HCT116 (cell line): ENCODE measurements at regions not wholly inside any gene's neighbourhood (a gene's known extent, or its start where the extent isn't known, plus 50 kb on each side); places are given as distances from the start of the nearest gene placed in this dataset.

Source experiments
- ATAC-seq: fragments of 200-7000 bp; cut with Tn5 transposase; 2 replicates; pipeline ENCODE4 v1.9.1; 2020; ENCODE audit warnings: mild to moderate bottlenecking, moderate library complexity
- BruUV-seq: library from RNA; stranded (reverse); fragments of 400-500 nt; replicated peaks from 2 replicates; lab custom pipeline; 2021; lab: Mats Ljungman, UMichigan
- CTCF ChIA-PET: fragments of 300-600 bp; sonication (Branson Sonifier 250); formaldehyde crosslinking; loops from one replicate; lab custom pipeline; 2021; ENCODE audit warnings: antibody characterized with exemption; lab: Charles Lee
- POLR2A ChIA-PET: fragments of 300-600, 350-600 bp; sonication (Branson Sonifier 250); formaldehyde crosslinking; loops from one replicate; lab custom pipeline; 2021; ENCODE audit warnings: antibody characterized with exemption; lab: Charles Lee
- RAD21 ChIA-PET, 2 experiments: fragments of 300-600 bp; sonication (Branson Sonifier 250); formaldehyde crosslinking; loops; one replicate each; lab custom pipeline; 2023; ENCODE audit warnings: low total read pairs in 2 of 2; ENCODE audit not compliant: uncharacterized antibody in 2 of 2, unreplicated experiment in 2 of 2, low non-redundant PET in 1 of 2; lab: Charles Lee
- DNase-seq: peaks from one replicate; pipeline ENCODE4 v3.0.0-alpha.2; 2010; ENCODE audit warnings: low read depth, low spot score
- H2AFZ ChIP-seq: fragments of 200-600 bp; shearing (Covaris generic), sonication (generic); 2 replicates; pipeline ENCODE4 v1.6.1; 2017; ENCODE audit warnings: low read depth, mixed run types, mixed read lengths, antibody characterized with exemption, low read length; ENCODE audit not compliant: poor library complexity, severe bottlenecking
- H3K27ac ChIP-seq: 2 replicates; pipeline ENCODE4 v1.5.1; 2012; ENCODE audit warnings: low read depth, low read length
- H3K27me3 ChIP-seq: fragments of 200-600 bp; sonication (generic); 2 replicates; pipeline ENCODE4 v1.6.1; 2016; ENCODE audit warnings: mixed run types, low read length, mixed read lengths; ENCODE audit not compliant: insufficient read depth
- H3K36me3 ChIP-seq, 2 experiments: fragments of 200-500 bp in 1 of 2; fragments of 200-600 bp in 1 of 2; sonication (Bioruptor generic) in 1 of 2; sonication (generic) in 1 of 2; 2 replicates each; pipeline versions ENCODE4 v1.5.1 to v1.6.1; 2014 to 2016; ENCODE audit warnings: low read length in 2 of 2, inconsistent platforms in 1 of 2, mixed read lengths in 1 of 2, mixed run types in 1 of 2; ENCODE audit not compliant: insufficient read depth in 2 of 2, control insufficient read depth in 1 of 2
- H3K4me1 ChIP-seq, 2 experiments: fragments of 200-600 bp in 1 of 2; sonication (generic) in 1 of 2; 2 replicates each; pipeline versions ENCODE4 v1.5.1 to v1.6.1; 2012 to 2017; ENCODE audit warnings: low read length in 2 of 2, inconsistent platforms in 1 of 2, mild to moderate bottlenecking in 1 of 2, mixed read lengths in 1 of 2, mixed run types in 1 of 2, moderate library complexity in 1 of 2; ENCODE audit not compliant: insufficient read depth in 2 of 2, control insufficient read depth in 1 of 2
- H3K4me2 ChIP-seq: fragments of 200-600 bp; sonication (generic); 2 replicates; pipeline ENCODE4 v1.6.1; 2017; ENCODE audit warnings: mixed run types, low read length, mixed read lengths
- H3K4me3 ChIP-seq, 2 experiments: fragments of 200-600 bp in 1 of 2; sonication (generic) in 1 of 2; replicated peaks in 1 of 2; 2 replicates each; pipeline ENCODE4 v1.5.1; 2011 to 2016; ENCODE audit warnings: low read length in 2 of 2, control low read depth in 1 of 2, low read depth in 1 of 2, mild to moderate bottlenecking in 1 of 2, mixed read lengths in 1 of 2, mixed run types in 1 of 2
- H3K79me2 ChIP-seq: fragments of 200-600 bp; sonication (generic); 2 replicates; pipeline ENCODE4 v1.6.1; 2017; ENCODE audit warnings: mild to moderate bottlenecking, mixed run types, low read length, moderate library complexity, mixed read lengths; ENCODE audit not compliant: insufficient read depth
- H3K9ac ChIP-seq: fragments of 200-600 bp; sonication (generic); 2 replicates; pipeline ENCODE4 v1.6.1; 2016; ENCODE audit warnings: low read length, mixed read lengths
- H3K9me2 ChIP-seq: fragments of 200-600 bp; sonication (generic), shearing (Covaris generic); 2 replicates; pipeline ENCODE4 v1.6.1; 2017; ENCODE audit warnings: mixed run types, mild to moderate bottlenecking, moderate library complexity; ENCODE audit not compliant: insufficient read depth
- H3K9me3 ChIP-seq, 2 experiments: fragments of 200-500 bp in 1 of 2; fragments of 200-600 bp in 1 of 2; sonication (Bioruptor generic) in 1 of 2; sonication (generic) in 1 of 2; 2 replicates each; pipeline ENCODE4 v1.6.1; 2014 to 2017; ENCODE audit warnings: low read length in 2 of 2, mixed read lengths in 2 of 2, inconsistent platforms in 1 of 2, low read depth in 1 of 2, mild to moderate bottlenecking in 1 of 2, mixed run types in 1 of 2, moderate library complexity in 1 of 2; ENCODE audit not compliant: control insufficient read depth in 1 of 2, insufficient read depth in 1 of 2
- H4K20me1 ChIP-seq: fragments of 200-600 bp; sonication (generic), shearing (Covaris generic); 2 replicates; pipeline ENCODE4 v1.6.1; 2017; ENCODE audit warnings: mixed run types, mild to moderate bottlenecking, moderate library complexity; ENCODE audit not compliant: insufficient read depth
- ELF1 ChIP-seq: IDR thresholded peaks from 2 replicates; pipeline ENCODE4 v1.6.1; 2012; ENCODE audit warnings: low read depth, borderline replicate concordance
- EZH2phosphoT487 ChIP-seq: fragments of 200-600 bp; IDR thresholded peaks from 2 replicates; pipeline ENCODE4 v1.6.1; 2018; ENCODE audit warnings: antibody characterized with exemption, borderline replicate concordance
- SP1 ChIP-seq: IDR thresholded peaks from 2 replicates; pipeline ENCODE4 v1.6.1; 2012; ENCODE audit warnings: low read depth
- SRF ChIP-seq: IDR thresholded peaks from 2 replicates; pipeline ENCODE4 v1.6.1; 2012; ENCODE audit warnings: low read depth
- TCF7L2 ChIP-seq: IDR thresholded peaks from 2 replicates; pipeline ENCODE4 v1.7.0; 2011; ENCODE audit warnings: borderline replicate concordance, inconsistent platforms; ENCODE audit not compliant: insufficient read depth, insufficient read length; ENCODE audit errors: extremely low read depth
- ZFX ChIP-seq: fragments of 450-650 bp; IDR thresholded peaks from 2 replicates; pipeline ENCODE4 v1.6.1; 2017
- intact Hi-C: fragments of 100-400 bp; cut with micrococcal nuclease; formaldehyde crosslinking; loops from 2 replicates; pipeline ENCODE4 v1.10.0; 2022
- TF ChIP-seq, protein P1 (sequence below): IDR thresholded peaks from 2 replicates; pipeline ENCODE4 v1.6.1; 2011; ENCODE audit warnings: mild to moderate bottlenecking, low read length, moderate library complexity; ENCODE audit not compliant: insufficient replicate concordance; ENCODE audit errors: extremely low read depth

DNA sequence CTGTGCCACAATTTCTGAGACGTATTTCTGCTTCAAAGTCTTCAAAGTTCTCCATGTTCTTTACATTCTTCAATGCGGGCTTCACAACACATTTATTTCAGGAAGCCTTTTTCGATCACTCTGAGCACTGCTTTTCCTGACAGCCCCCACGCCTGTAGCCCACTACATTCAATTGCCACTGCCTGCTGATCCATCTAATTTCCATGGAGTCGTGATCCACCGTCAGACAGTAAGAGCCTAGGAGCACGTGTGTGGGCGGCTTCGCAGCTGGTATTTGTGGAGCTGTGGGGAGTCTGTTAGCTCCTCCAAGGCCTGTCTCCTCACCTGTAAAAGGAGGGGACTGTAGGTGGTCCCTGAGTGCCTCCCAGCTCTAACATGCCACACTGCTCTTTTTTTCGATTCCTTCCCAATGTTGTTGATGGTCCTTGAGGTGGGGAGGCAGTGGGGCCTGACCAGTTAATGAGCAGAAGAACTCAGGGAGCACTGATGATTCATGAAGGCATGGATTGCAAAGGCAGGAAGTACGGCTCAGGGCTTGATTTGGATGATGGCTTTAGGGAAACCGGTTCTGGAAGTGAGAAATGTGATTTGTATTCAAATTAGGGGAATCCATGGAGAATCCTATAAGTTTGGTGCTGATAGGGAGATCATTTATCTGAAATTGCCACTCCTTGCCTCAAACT lies 401.1 kb upstream of the PODXL start:
- no peaks in the 10 kb centered on the region for H3K4me1 ChIP-seq
- RAD21 ChIA-PET, result no interaction called here
- H3K4me2 ChIP-seq, result no peak overlapping the region
- H3K27me3 ChIP-seq, result peaks cover 38% of the 10 kb centered on the region; the same call in 1 of the 2 replicates
- DNase-seq (no peak), ATAC-seq (no peak)
- H3K27ac ChIP-seq, result no peak overlapping the region
- POLR2A ChIA-PET, result no interaction called here
- TF ChIP-seq EZH2phosphoT487 (no peak), ELF1 (no peak)
- no peaks in the 10 kb centered on the region for H3K36me3 ChIP-seq
- intact Hi-C loops, result no loop called here
- H2AFZ ChIP-seq, result no peak overlapping the region
- H3K79me2 ChIP-seq, result no peaks in the 10 kb centered on the region
- H3K9me2 ChIP-seq, result no peaks in the 10 kb centered on the region
- CTCF ChIA-PET, result no interaction called here
- no peak overlapping the region for H3K9ac ChIP-seq
- no TSS peak for BruUV-seq
- H3K9me3 ChIP-seq, result no peaks in the 10 kb centered on the region
- no peaks in the 10 kb centered on the region for H4K20me1 ChIP-seq
- H3K4me3 ChIP-seq, result no peak overlapping the region

DNA sequence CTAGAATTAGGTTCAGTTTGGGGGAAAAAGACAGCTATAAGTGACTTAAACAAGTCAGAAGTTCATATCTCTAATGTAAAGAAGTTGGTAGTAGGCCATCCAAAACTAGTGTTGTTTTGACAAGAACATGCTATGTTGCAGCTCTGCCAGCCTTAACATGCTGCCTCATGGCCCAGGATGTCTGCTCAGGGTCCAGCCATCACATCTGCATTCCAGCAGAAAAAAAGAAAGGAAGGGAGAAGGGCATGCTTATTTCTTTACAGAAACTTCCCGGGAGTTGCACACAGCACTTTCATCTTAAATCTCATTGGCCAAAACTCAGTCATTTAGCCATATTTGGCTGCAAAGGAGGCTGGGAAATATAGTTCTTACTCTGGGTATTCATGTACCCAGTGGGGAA lies 400.4 kb upstream of the PODXL start:
- ChIA-PET RAD21 (no interaction called here), CTCF (no interaction called here), POLR2A (no interaction called here)
- H3K4me1 ChIP-seq, result no peaks in the 10 kb centered on the region
- H3K36me3 ChIP-seq, result no peaks in the 10 kb centered on the region
- H3K9me2 ChIP-seq, result no peaks in the 10 kb centered on the region
- no peaks in the 10 kb centered on the region for H3K79me2 ChIP-seq
- no TSS peak for BruUV-seq
- no peak overlapping the region for H3K4me3 ChIP-seq
- peaks cover 37% of the 10 kb centered on the region; the same call in 1 of the 2 replicates for H3K27me3 ChIP-seq
- TF ChIP-seq, protein P1, sequence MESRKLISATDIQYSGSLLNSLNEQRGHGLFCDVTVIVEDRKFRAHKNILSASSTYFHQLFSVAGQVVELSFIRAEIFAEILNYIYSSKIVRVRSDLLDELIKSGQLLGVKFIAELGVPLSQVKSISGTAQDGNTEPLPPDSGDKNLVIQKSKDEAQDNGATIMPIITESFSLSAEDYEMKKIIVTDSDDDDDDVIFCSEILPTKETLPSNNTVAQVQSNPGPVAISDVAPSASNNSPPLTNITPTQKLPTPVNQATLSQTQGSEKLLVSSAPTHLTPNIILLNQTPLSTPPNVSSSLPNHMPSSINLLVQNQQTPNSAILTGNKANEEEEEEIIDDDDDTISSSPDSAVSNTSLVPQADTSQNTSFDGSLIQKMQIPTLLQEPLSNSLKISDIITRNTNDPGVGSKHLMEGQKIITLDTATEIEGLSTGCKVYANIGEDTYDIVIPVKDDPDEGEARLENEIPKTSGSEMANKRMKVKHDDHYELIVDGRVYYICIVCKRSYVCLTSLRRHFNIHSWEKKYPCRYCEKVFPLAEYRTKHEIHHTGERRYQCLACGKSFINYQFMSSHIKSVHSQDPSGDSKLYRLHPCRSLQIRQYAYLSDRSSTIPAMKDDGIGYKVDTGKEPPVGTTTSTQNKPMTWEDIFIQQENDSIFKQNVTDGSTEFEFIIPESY, result no peak
- TF ChIP-seq ZFX (no peak), TCF7L2 (no peak), SP1 (no peak), SRF (peak; percentile 40; the same call in 1 of the 2 replicates)
- H3K9me3 ChIP-seq, result no peaks in the 10 kb centered on the region
- no peak overlapping the region for H2AFZ ChIP-seq
- intact Hi-C loops, result no loop called here
- H3K4me2 ChIP-seq, result no peak overlapping the region
- H3K27ac ChIP-seq, result no peak overlapping the region
- H4K20me1 ChIP-seq, result no peaks in the 10 kb centered on the region
- no peak for ATAC-seq
- H3K9ac ChIP-seq, result no peak overlapping the region
- no peak for DNase-seq
